Neural cell (in vitro differentiated cells): ENCODE measurements at regions not wholly inside any gene's neighbourhood (a gene's known extent, or its start where the extent isn't known, plus 50 kb on each side); places are given as distances from the start of the nearest gene placed in this dataset.

Experiments used
- CTCF ChIP-seq: fragments of 450-650 bp; IDR thresholded peaks from 2 replicates; pipeline ENCODE4 v1.5.1; 2014; ENCODE audit warnings: antibody characterized with exemption, mild to moderate bottlenecking, moderate library complexity; ENCODE audit not compliant: poor library complexity, severe bottlenecking
- SMC3 ChIP-seq: fragments of 450-650 bp; conservative IDR thresholded peaks from 2 replicates; pipeline ENCODE4 v1.6.1; 2014; ENCODE audit warnings: antibody characterized with exemption, mild to moderate bottlenecking, moderate library complexity; ENCODE audit not compliant: poor library complexity

GRCh38 chr17:33966410-33967059 is 288.6 kb upstream of the CCL2 start:
- TF ChIP-seq CTCF: no peak
- no peak for TF ChIP-seq SMC3
